ENCODE measurements at regions not wholly inside any gene's neighbourhood (a gene's known extent, or its start where the extent isn't known, plus 50 kb on each side); places are given as distances from the start of the nearest gene placed in this dataset.

DNA sequence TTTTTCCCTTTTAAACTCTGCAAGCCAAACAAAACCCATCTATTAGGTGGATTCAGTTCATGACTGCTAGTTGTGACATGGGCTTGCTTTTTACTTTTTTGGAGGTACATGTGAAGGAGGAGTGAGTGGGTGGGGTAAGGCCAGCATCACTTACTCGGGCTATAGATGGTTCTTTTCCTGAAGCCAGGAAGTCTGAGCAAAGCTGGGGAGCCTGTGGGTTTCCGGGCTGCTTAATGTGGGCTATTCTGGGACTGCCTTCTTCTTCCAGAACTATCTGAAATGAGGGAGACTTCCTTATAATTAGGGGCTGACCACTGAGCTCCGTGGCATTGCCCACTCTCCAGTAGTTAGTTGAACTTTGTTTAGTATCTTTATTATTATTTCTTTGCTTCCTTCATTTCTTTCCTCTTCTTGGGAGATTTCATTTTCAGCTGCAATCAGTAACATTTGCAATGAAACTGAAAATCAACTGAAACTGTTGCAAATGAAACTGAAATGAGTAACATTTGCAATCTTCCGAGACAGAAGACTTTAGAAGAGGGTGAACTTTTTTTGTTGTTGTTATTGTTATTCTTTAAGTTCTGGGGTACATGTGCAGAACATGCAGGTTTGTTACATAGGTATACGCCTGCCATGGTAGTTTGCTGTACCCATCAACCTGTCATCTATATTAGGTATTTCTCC is 204.9 kb downstream of the LRRC70 start:
- H3K27me3 ChIP-seq (replicated peaks; ENCODE audit: control insufficient read depth, insufficient read depth, low read length), result no peaks in the 10 kb centered on the region
- Mint-ChIP-seq H3K27ac (ENCODE audit: unreplicated experiment) (no peak overlapping the region), H3K9me3 (ENCODE audit: unreplicated experiment) (no peaks in the 10 kb centered on the region), H3K4me3 (ENCODE audit: unreplicated experiment) (no peak overlapping the region), H3K27me3 (ENCODE audit: insufficient read depth, unreplicated experiment) (no peaks in the 10 kb centered on the region), H3K4me1 (ENCODE audit: low read depth, unreplicated experiment) (no peaks in the 10 kb centered on the region), H3K36me3 (ENCODE audit: insufficient read depth, unreplicated experiment) (no peaks in the 10 kb centered on the region)
- H3K4me1 ChIP-seq, result no peaks in the 10 kb centered on the region
- TF ChIP-seq, protein P1, sequence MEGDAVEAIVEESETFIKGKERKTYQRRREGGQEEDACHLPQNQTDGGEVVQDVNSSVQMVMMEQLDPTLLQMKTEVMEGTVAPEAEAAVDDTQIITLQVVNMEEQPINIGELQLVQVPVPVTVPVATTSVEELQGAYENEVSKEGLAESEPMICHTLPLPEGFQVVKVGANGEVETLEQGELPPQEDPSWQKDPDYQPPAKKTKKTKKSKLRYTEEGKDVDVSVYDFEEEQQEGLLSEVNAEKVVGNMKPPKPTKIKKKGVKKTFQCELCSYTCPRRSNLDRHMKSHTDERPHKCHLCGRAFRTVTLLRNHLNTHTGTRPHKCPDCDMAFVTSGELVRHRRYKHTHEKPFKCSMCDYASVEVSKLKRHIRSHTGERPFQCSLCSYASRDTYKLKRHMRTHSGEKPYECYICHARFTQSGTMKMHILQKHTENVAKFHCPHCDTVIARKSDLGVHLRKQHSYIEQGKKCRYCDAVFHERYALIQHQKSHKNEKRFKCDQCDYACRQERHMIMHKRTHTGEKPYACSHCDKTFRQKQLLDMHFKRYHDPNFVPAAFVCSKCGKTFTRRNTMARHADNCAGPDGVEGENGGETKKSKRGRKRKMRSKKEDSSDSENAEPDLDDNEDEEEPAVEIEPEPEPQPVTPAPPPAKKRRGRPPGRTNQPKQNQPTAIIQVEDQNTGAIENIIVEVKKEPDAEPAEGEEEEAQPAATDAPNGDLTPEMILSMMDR (IDR thresholded peaks at IDR 0.05; ENCODE audit: insufficient read depth in 1 of 2, low read depth in 1 of 2, low read length in 1 of 2, severe bottlenecking in 1 of 2, unreplicated experiment in 1 of 2), result no peak
- H3K4me3 ChIP-seq (ENCODE audit: low read depth, low read length), result no peak overlapping the region
- BruUV-seq (replicated peaks), result no TSS peak
- no peak for DNase-seq
- CTCF ChIA-PET, result no interaction called here
- intact Hi-C loops (cut with micrococcal nuclease; ENCODE audit: unreplicated experiment), result no loop called here
- POLR2A ChIA-PET, result no interaction called here
- no peaks in the 10 kb centered on the region for H3K36me3 ChIP-seq (ENCODE audit: control insufficient read depth, insufficient read depth, low read length)
- no peaks in the 10 kb centered on the region for H3K9me3 ChIP-seq

DNA sequence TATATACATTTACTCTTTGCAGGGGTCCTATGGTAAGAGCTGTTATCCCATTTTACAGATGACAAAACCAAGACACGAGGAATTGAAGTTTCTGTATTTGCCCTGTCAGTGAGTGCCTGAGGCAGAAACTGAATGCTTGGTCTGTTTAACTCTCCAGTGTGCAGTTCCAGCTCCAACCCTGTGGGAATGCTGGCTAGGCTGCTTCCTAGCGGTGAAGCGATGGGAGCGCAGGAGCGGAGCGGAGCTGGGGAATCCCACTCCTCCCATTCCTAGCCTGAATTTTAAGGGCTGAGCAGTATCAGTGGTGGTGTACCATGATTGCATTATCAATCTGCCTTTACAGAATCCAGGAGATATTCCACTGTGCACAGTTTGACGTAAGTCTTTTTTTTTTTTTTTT is 202.3 kb downstream of the LRRC70 start:
- Mint-ChIP-seq H3K27me3 (ENCODE audit: insufficient read depth, unreplicated experiment) (no peaks in the 10 kb centered on the region), H3K4me3 (ENCODE audit: unreplicated experiment) (no peak overlapping the region), H3K9me3 (ENCODE audit: unreplicated experiment) (no peaks in the 10 kb centered on the region), H3K27ac (ENCODE audit: unreplicated experiment) (no peak overlapping the region), H3K4me1 (ENCODE audit: low read depth, unreplicated experiment) (no peaks in the 10 kb centered on the region), H3K36me3 (ENCODE audit: insufficient read depth, unreplicated experiment) (no peaks in the 10 kb centered on the region)
- TF ChIP-seq, protein P1 (IDR thresholded peaks at IDR 0.05; ENCODE audit: insufficient read depth in 1 of 2, low read depth in 1 of 2, low read length in 1 of 2, severe bottlenecking in 1 of 2, unreplicated experiment in 1 of 2), result no peak
- POLR2A ChIA-PET, result no interaction called here
- BruUV-seq (replicated peaks), result no TSS peak
- Histone ChIP-seq H3K4me3 (ENCODE audit: low read depth, low read length) (no peak overlapping the region), H3K36me3 (ENCODE audit: control insufficient read depth, insufficient read depth, low read length) (no peaks in the 10 kb centered on the region), H3K9me3 (no peaks in the 10 kb centered on the region), H3K4me1 (no peaks in the 10 kb centered on the region), H3K27me3 (replicated peaks; ENCODE audit: control insufficient read depth, insufficient read depth, low read length) (no peaks in the 10 kb centered on the region)
- DNase-seq, result no peak
- CTCF ChIA-PET, result no interaction called here
- intact Hi-C loops (cut with micrococcal nuclease; ENCODE audit: unreplicated experiment), result no loop called here

DNA sequence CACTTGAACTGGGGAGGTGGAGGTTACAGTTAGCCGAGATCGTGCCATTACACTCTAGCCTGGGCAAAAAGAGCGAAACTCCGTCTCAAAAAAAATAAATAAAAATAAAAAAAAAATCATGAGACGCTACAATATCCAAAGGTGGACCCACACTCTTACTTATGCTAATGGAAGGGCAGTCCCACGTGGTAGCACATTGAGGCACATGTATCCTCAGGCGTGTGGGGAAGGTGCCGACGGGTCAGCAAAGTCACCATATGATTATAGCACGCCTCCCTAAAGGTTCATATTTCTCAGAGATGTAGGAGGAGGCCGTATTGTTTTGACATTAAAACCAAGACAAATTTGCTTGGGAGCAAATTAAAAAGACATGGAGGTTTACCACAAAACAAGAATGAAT is 201.6 kb downstream of the LRRC70 start:
- H3K36me3 ChIP-seq (ENCODE audit: control insufficient read depth, insufficient read depth, low read length), result no peaks in the 10 kb centered on the region
- no peaks in the 10 kb centered on the region for H3K4me1 Mint-ChIP-seq (ENCODE audit: low read depth, unreplicated experiment)
- no TSS peak for BruUV-seq (replicated peaks)
- ChIA-PET POLR2A (no interaction called here), CTCF (no interaction called here)
- no peak overlapping the region for H3K4me3 ChIP-seq (ENCODE audit: low read depth, low read length)
- H3K36me3 Mint-ChIP-seq (ENCODE audit: insufficient read depth, unreplicated experiment), result no peaks in the 10 kb centered on the region
- no peak for DNase-seq
- H3K9me3 ChIP-seq, result no peaks in the 10 kb centered on the region
- no peaks in the 10 kb centered on the region for H3K4me1 ChIP-seq
- no peak overlapping the region for H3K4me3 Mint-ChIP-seq (ENCODE audit: unreplicated experiment)
- intact Hi-C loops (cut with micrococcal nuclease; ENCODE audit: unreplicated experiment), result no loop called here
- H3K27me3 Mint-ChIP-seq (ENCODE audit: insufficient read depth, unreplicated experiment), result no peaks in the 10 kb centered on the region
- no peaks in the 10 kb centered on the region for H3K9me3 Mint-ChIP-seq (ENCODE audit: unreplicated experiment)
- TF ChIP-seq, protein P1 (IDR thresholded peaks at IDR 0.05; ENCODE audit: insufficient read depth in 1 of 2, low read depth in 1 of 2, low read length in 1 of 2, severe bottlenecking in 1 of 2, unreplicated experiment in 1 of 2), result no peak
- H3K27me3 ChIP-seq (replicated peaks; ENCODE audit: control insufficient read depth, insufficient read depth, low read length), result no peaks in the 10 kb centered on the region
- H3K27ac Mint-ChIP-seq (ENCODE audit: unreplicated experiment), result no peak overlapping the region
